NT2/D1 (cell line): ENCODE measurements at regions not wholly inside any gene's neighbourhood (a gene's known extent, or its start where the extent isn't known, plus 50 kb on each side); places are given as distances from the start of the nearest gene placed in this dataset.

ENCODE experiments used
- YY1 ChIP-seq: IDR thresholded peaks from 2 replicates; pipeline ENCODE4 v1.6.1; 2011; ENCODE audit not compliant: insufficient read length, insufficient read depth
- ZNF274 ChIP-seq: IDR thresholded peaks from 2 replicates; pipeline ENCODE4 v1.6.1; 2011; ENCODE audit warnings: mild to moderate bottlenecking, low read depth, low read length

DNA sequence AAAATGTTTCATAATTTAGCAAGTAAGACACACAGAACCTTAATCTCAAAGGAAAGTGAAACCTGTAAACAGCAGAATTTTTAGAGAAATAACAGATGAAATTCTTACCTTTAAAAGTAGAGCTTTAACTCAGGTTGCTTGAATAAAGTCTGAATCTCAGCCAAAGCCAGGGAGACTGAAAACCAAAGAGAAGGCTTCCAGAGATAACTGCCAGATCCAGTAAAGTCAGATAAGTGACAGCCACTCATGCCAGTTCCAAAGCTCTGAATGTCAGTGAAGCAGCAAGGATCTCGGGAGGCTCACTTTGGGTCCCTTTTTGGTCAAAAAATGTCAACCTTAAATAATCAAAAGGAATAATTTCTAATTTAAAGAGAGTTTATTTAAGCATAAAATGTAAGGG, 199.9 kb upstream of the CHRM3 start:
- no peak for TF ChIP-seq YY1
- TF ChIP-seq ZNF274 = no peak
